GM23338 (cell line): ENCODE measurements at regions not wholly inside any gene's neighbourhood (a gene's known extent, or its start where the extent isn't known, plus 50 kb on each side); places are given as distances from the start of the nearest gene placed in this dataset.

Experiments
- CTCF ChIP-seq, 2 experiments: fragments of 200-600 bp in 1 of 2; sonication (generic) in 1 of 2; conservative IDR thresholded peaks; 2 replicates each; pipeline versions ENCODE4 v1.5.1 to v1.6.1; 2016 to 2017; ENCODE audit warnings: antibody characterized with exemption in 2 of 2, low read depth in 2 of 2, mild to moderate bottlenecking in 2 of 2, moderate library complexity in 1 of 2
- ETS1 ChIP-seq: IDR thresholded peaks from 2 replicates; pipeline ENCODE4 v1.6.1; 2016; ENCODE audit warnings: antibody characterized with exemption
- EZH2phosphoT487 ChIP-seq: fragments of 200-600 bp; sonication (generic); IDR thresholded peaks from one replicate; pipeline ENCODE4 v1.8.1; 2018; ENCODE audit warnings: antibody characterized with exemption; ENCODE audit not compliant: unreplicated experiment
- JUNB ChIP-seq: IDR thresholded peaks from one replicate; pipeline ENCODE4 v1.6.1; 2016; ENCODE audit warnings: antibody characterized with exemption; ENCODE audit not compliant: unreplicated experiment
- POLR2AphosphoS5 ChIP-seq: IDR thresholded peaks from 2 replicates; pipeline ENCODE4 v1.6.1; 2016; ENCODE audit warnings: antibody characterized with exemption, low read depth

- TF ChIP-seq CTCF (conservative IDR thresholded peaks at IDR 0.05; ENCODE audit: low read depth in 2 of 2) (no peak), EZH2phosphoT487 (no peak), ETS1 (no peak), JUNB (no peak), POLR2AphosphoS5 (no peak)
Observed at GRCh38 chr10:20427821-20428220, 469.3 kb downstream of the NEBL start.
